SK-N-SH treated with all-trans-retinoic acid at 6 μM for 48 hours (cell line): ENCODE measurements at regions not wholly inside any gene's neighbourhood (a gene's known extent, or its start where the extent isn't known, plus 50 kb on each side); places are given as distances from the start of the nearest gene placed in this dataset.

ENCODE experiments used
- ESRRG ChIP-seq: fragments of 250-450 bp; sonication (Bioruptor Pico); IDR thresholded peaks from 2 replicates; pipeline ENCODE4 v1.6.1; 2021; ENCODE audit warnings: mild to moderate bottlenecking
- OSR1 ChIP-seq: fragments of 250-450 bp; sonication (Bioruptor Pico); IDR thresholded peaks from 2 replicates; pipeline ENCODE4 v1.8.0; 2022; ENCODE audit warnings: moderate library complexity, mild to moderate bottlenecking, inconsistent platforms
- RARB ChIP-seq: fragments of 250-450 bp; sonication (Bioruptor Pico); IDR thresholded peaks from 2 replicates; pipeline ENCODE4 v1.8.0; 2021; ENCODE audit warnings: mild to moderate bottlenecking, moderate library complexity
- TOX ChIP-seq: fragments of 250-450 bp; sonication (Bioruptor Pico); IDR thresholded peaks from 2 replicates; pipeline ENCODE4 v1.8.0; 2021; ENCODE audit warnings: mild to moderate bottlenecking, moderate library complexity, borderline replicate concordance
- TF ChIP-seq, protein P1 (sequence below): fragments of 250-450 bp; sonication (Bioruptor Pico); IDR thresholded peaks from 2 replicates; pipeline ENCODE4 v1.8.0; 2020; ENCODE audit warnings: mild to moderate bottlenecking, moderate library complexity, borderline replicate concordance
- TF ChIP-seq, protein P2 (sequence below): fragments of 250-450 bp; sonication (Bioruptor Pico); IDR thresholded peaks from 2 replicates; pipeline ENCODE4 v1.5.1; 2020; ENCODE audit warnings: low read depth, mild to moderate bottlenecking, moderate library complexity

DNA sequence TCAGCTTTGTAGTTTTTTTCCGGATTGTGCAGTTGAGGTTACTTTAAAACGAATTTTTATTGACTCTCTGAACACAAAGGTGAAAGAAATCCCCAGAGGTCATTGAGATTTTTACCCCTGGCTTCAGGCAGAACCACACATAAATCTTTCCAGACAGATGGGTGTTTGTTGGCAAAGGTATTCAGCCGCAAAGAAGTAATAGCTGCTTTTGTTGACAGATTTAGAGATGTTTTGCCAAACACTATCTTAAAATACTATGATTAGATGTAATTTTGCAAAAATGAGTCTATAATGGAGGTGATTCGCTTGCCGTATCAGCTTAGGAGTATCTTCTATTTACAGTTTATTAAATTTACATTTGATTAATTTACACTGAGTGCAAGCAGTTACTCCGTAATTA is 418.3 kb upstream of the CLINT1 start:
- TF ChIP-seq, protein P1, sequence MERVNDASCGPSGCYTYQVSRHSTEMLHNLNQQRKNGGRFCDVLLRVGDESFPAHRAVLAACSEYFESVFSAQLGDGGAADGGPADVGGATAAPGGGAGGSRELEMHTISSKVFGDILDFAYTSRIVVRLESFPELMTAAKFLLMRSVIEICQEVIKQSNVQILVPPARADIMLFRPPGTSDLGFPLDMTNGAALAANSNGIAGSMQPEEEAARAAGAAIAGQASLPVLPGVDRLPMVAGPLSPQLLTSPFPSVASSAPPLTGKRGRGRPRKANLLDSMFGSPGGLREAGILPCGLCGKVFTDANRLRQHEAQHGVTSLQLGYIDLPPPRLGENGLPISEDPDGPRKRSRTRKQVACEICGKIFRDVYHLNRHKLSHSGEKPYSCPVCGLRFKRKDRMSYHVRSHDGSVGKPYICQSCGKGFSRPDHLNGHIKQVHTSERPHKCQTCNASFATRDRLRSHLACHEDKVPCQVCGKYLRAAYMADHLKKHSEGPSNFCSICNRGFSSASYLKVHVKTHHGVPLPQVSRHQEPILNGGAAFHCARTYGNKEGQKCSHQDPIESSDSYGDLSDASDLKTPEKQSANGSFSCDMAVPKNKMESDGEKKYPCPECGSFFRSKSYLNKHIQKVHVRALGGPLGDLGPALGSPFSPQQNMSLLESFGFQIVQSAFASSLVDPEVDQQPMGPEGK (CRISPR knock-in tag): no peak
- TF ChIP-seq, protein P2, sequence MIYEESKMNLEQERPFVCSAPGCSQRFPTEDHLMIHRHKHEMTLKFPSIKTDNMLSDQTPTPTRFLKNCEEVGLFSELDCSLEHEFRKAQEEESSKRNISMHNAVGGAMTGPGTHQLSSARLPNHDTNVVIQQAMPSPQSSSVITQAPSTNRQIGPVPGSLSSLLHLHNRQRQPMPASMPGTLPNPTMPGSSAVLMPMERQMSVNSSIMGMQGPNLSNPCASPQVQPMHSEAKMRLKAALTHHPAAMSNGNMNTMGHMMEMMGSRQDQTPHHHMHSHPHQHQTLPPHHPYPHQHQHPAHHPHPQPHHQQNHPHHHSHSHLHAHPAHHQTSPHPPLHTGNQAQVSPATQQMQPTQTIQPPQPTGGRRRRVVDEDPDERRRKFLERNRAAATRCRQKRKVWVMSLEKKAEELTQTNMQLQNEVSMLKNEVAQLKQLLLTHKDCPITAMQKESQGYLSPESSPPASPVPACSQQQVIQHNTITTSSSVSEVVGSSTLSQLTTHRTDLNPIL (CRISPR knock-in tag): no peak
- no peak for TF ChIP-seq ESRRG (CRISPR knock-in tag)
- TF ChIP-seq RARB: no peak
- no peak for TF ChIP-seq OSR1 (CRISPR knock-in tag)
- TF ChIP-seq TOX (CRISPR knock-in tag): no peak
